Left lung (tissue), 4 donors: ENCODE measurements at regions not wholly inside any gene's neighbourhood (a gene's known extent, or its start where the extent isn't known, plus 50 kb on each side); places are given as distances from the start of the nearest gene placed in this dataset.

Source experiments
- ATAC-seq: fragments of 200-7000 bp; cut with Tn5 transposase; one replicate; pipeline ENCODE4 v1.9.1; 2020; ENCODE audit warnings: moderate library complexity
- DNase-seq, 4 donors: peaks; one replicate each; pipeline ENCODE4 v3.0.0-alpha.2; 2013 to 2020
- H3K27ac ChIP-seq, 2 donors: fragments of 200-600 bp; sonication (generic) in 1 of 2; one replicate each; pipeline versions ENCODE4 v1.5.0 to v1.8.0; 2020 to 2021
- H3K27me3 ChIP-seq, 2 donors: fragments of 200-600 bp; sonication (generic) in 1 of 2; one replicate each; pipeline versions ENCODE4 v1.5.0 to v1.8.0; 2020 to 2021
- H3K36me3 ChIP-seq, 2 donors: fragments of 200-600 bp; sonication (generic) in 1 of 2; one replicate each; pipeline versions ENCODE4 v1.5.0 to v1.8.0; 2020 to 2021
- H3K4me1 ChIP-seq, 2 donors: fragments of 200-600 bp; one replicate each; pipeline ENCODE4 v1.8.0; 2021
- H3K4me3 ChIP-seq, 2 donors: fragments of 200-600 bp; sonication (generic) in 1 of 2; one replicate each; pipeline versions ENCODE4 v1.5.0 to v1.8.0; 2020 to 2021; ENCODE audit warnings: mild to moderate bottlenecking in 1 of 2
- H3K9me3 ChIP-seq, 2 donors: fragments of 200-600 bp; sonication (generic) in 1 of 2; one replicate each; pipeline versions ENCODE4 v1.5.0 to v1.8.0; 2020 to 2021
- intact Hi-C, 2 donors: fragments of 100-400 bp; cut with DNase I; formaldehyde crosslinking; loops; one replicate each; pipeline versions ENCODE4 v1.11.2 to v1.14.2; 2022
- TF ChIP-seq, protein P1 (sequence below), 2 donors: fragments of 200-600 bp; sonication (generic) in 1 of 2; IDR thresholded peaks; one replicate each; pipeline versions ENCODE4 v1.5.0 to v1.8.0; 2021; ENCODE audit warnings: antibody characterized with exemption in 2 of 2
- donor health status: DM: no; HTN: yes; CAD: no.
- donor health status: DM: no; HTN: no; CAD: no.

DNA sequence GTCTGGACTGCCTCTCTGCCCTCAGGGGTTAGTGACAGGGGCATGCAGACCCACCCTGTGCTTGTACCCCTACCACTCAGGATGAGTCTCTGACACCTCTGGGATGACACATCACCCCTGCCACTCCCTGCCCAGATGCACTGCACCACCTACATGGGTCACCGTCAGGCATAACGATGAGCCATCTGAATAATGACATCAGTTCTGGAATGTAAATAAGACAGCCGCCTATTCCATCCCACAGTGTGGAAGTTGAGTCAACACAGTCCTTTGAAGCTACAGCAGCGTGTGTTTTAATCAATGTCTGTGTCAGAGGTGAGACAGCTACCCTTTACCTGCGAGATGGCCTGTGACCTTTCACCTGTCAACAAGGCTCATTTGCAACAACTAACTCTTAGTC, 268.7 kb upstream of the ARRDC4 start:
- H3K4me1 ChIP-seq: no peaks in the 10 kb centered on the region
- no peak overlapping the region for H3K27ac ChIP-seq
- ATAC-seq: no peak
- intact Hi-C loops: no loop called here
- H3K36me3 ChIP-seq: no peaks in the 10 kb centered on the region
- no peak for DNase-seq
- H3K4me3 ChIP-seq: no peak overlapping the region
- TF ChIP-seq, protein P1, sequence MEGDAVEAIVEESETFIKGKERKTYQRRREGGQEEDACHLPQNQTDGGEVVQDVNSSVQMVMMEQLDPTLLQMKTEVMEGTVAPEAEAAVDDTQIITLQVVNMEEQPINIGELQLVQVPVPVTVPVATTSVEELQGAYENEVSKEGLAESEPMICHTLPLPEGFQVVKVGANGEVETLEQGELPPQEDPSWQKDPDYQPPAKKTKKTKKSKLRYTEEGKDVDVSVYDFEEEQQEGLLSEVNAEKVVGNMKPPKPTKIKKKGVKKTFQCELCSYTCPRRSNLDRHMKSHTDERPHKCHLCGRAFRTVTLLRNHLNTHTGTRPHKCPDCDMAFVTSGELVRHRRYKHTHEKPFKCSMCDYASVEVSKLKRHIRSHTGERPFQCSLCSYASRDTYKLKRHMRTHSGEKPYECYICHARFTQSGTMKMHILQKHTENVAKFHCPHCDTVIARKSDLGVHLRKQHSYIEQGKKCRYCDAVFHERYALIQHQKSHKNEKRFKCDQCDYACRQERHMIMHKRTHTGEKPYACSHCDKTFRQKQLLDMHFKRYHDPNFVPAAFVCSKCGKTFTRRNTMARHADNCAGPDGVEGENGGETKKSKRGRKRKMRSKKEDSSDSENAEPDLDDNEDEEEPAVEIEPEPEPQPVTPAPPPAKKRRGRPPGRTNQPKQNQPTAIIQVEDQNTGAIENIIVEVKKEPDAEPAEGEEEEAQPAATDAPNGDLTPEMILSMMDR (IDR thresholded peaks at IDR 0.05): no peak
- no peaks in the 10 kb centered on the region for H3K9me3 ChIP-seq
- no peaks in the 10 kb centered on the region for H3K27me3 ChIP-seq

- ATAC-seq: no peak
- DNase-seq: no peak
- intact Hi-C loops: no loop called here
- H3K9me3 ChIP-seq: no peaks in the 10 kb centered on the region
- TF ChIP-seq, protein P1 (IDR thresholded peaks at IDR 0.05): no peak
- no peaks in the 10 kb centered on the region for H3K4me1 ChIP-seq
- no peak overlapping the region for H3K27ac ChIP-seq
- H3K4me3 ChIP-seq: no peak overlapping the region
- H3K36me3 ChIP-seq: no peaks in the 10 kb centered on the region
- H3K27me3 ChIP-seq: no peaks in the 10 kb centered on the region
Observed at GRCh38 chr15:97692301-97693015, 268.0 kb upstream of the ARRDC4 start.

GRCh38 chr15:97694456-97694855, 266.0 kb upstream of the ARRDC4 start:
- no peak for ATAC-seq
- no peaks in the 10 kb centered on the region for H3K27me3 ChIP-seq
- intact Hi-C loops: no loop called here

DNA sequence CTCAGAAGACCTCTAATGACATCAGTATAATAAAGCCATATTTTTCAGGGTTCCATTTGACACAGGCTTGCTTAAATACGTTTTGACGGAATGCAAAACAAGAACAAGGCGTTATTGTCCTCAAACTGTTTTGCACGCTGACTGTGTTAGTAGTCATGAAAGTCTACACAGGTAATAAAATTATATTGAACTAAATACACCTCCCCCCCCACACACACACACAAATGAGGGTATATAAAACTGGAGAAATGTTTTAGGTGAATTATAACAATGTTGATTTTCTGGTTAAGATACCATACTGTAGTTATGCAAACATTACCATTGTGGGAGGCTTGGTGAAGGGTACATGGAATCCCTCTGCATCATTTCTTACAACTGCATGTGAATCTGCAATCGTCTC, 257.1 kb upstream of the ARRDC4 start:
- no peak for DNase-seq

More at GRCh38 chr15:97694456-97694855, 266.0 kb upstream of the ARRDC4 start:
- Histone ChIP-seq H3K36me3 (no peaks in the 10 kb centered on the region), H3K27ac (no peak overlapping the region), H3K9me3 (peaks cover 0 to 3% of the 10 kb centered on the region in 2 donors), H3K4me1 (no peaks in the 10 kb centered on the region), H3K4me3 (no peak overlapping the region)
- TF ChIP-seq, protein P1 (IDR thresholded peaks at IDR 0.05): no peak
- no peak for DNase-seq

GRCh38 chr15:97706059-97706458, 254.4 kb upstream of the ARRDC4 start:
- ATAC-seq (no peak), DNase-seq (no peak)
- Histone ChIP-seq H3K27me3 (no peaks in the 10 kb centered on the region), H3K9me3 (no peaks in the 10 kb centered on the region), H3K4me3 (no peak overlapping the region), H3K27ac (no peak overlapping the region), H3K4me1 (no peaks in the 10 kb centered on the region), H3K36me3 (no peaks in the 10 kb centered on the region)
- intact Hi-C loops: no loop called here
- TF ChIP-seq, protein P1 (IDR thresholded peaks at IDR 0.05): no peak

More for the DNA sequence above, 257.1 kb upstream of the ARRDC4 start:
- Histone ChIP-seq H3K9me3 (peaks cover 0 to 7% of the 10 kb centered on the region in 2 donors), H3K27me3 (no peaks in the 10 kb centered on the region), H3K27ac (no peak overlapping the region), H3K4me3 (no peak overlapping the region), H3K4me1 (no peaks in the 10 kb centered on the region), H3K36me3 (no peaks in the 10 kb centered on the region)
- intact Hi-C loops: no loop called here
- ATAC-seq: no peak
- TF ChIP-seq, protein P1 (IDR thresholded peaks at IDR 0.05): no peak
